CD14-positive monocyte (primary cell): ENCODE measurements at regions not wholly inside any gene's neighbourhood (a gene's known extent, or its start where the extent isn't known, plus 50 kb on each side); places are given as distances from the start of the nearest gene placed in this dataset.

Source experiments
- DNase-seq, 3 donors: peaks; one replicate each; pipeline ENCODE4 v3.0.0-alpha.2; 2011 to 2022
- H2AFZ ChIP-seq: 2 replicates; pipeline ENCODE4 v1.6.0; 2012; ENCODE audit warnings: mild to moderate bottlenecking, low read depth, low read length, inconsistent platforms; ENCODE audit not compliant: insufficient read depth, poor library complexity, severe bottlenecking
- H3K27ac ChIP-seq, 2 donors: 1 replicate in 1 of 2; 2 replicates in 1 of 2; pipeline ENCODE4 v1.5.1; 2012 to 2013; ENCODE audit warnings: low read length in 2 of 2, control low read depth in 1 of 2, inconsistent platforms in 1 of 2, low read depth in 1 of 2, mild to moderate bottlenecking in 1 of 2
- H3K27me3 ChIP-seq, 2 donors: one replicate each; pipeline versions ENCODE4 v1.6.0 to v1.6.1; 2011 to 2013; ENCODE audit warnings: low read length in 2 of 2; ENCODE audit not compliant: control insufficient read depth in 2 of 2, insufficient read depth in 2 of 2
- H3K36me3 ChIP-seq, 2 donors: replicated peaks in 1 of 2; 1 replicate in 1 of 2; 2 replicates in 1 of 2; pipeline versions ENCODE4 v1.5.1 to v1.6.1; 2012 to 2013; ENCODE audit warnings: low read length in 2 of 2, control low read depth in 1 of 2, inconsistent platforms in 1 of 2, mild to moderate bottlenecking in 1 of 2; ENCODE audit not compliant: insufficient read depth in 2 of 2, control insufficient read depth in 1 of 2
- H3K4me1 ChIP-seq, 2 donors: 1 replicate in 1 of 2; 2 replicates in 1 of 2; pipeline versions ENCODE4 v1.5.1 to v1.6.1; 2012 to 2013; ENCODE audit warnings: low read length in 2 of 2, control low read depth in 1 of 2, inconsistent platforms in 1 of 2, mild to moderate bottlenecking in 1 of 2, moderate library complexity in 1 of 2; ENCODE audit not compliant: insufficient read depth in 2 of 2, control insufficient read depth in 1 of 2
- H3K4me2 ChIP-seq: replicated peaks from 2 replicates; pipeline ENCODE3; 2012; ENCODE audit warnings: low read length, moderate library complexity, mild to moderate bottlenecking; ENCODE audit not compliant: poor library complexity, severe bottlenecking; ENCODE audit errors: extremely low read depth
- H3K4me3 ChIP-seq, 3 experiments: fragments of 200-600 bp in 1 of 3; sonication (generic) in 1 of 3; replicated peaks in 1 of 3; 1 replicate in 2 of 3; 2 replicates in 1 of 3; pipeline ENCODE4 v1.5.1; 2011 to 2013; ENCODE audit warnings: low read length in 3 of 3, mild to moderate bottlenecking in 3 of 3, control low read depth in 2 of 3, low read depth in 2 of 3, inconsistent platforms in 1 of 3, moderate library complexity in 1 of 3
- H3K79me2 ChIP-seq: 2 replicates; pipeline ENCODE4 v1.6.0; 2012; ENCODE audit warnings: mild to moderate bottlenecking, control low read depth, inconsistent platforms, low read length, moderate library complexity; ENCODE audit not compliant: insufficient read depth
- H3K9ac ChIP-seq: 2 replicates; pipeline ENCODE4 v1.6.0; 2017; ENCODE audit warnings: low read length, mild to moderate bottlenecking; ENCODE audit not compliant: insufficient read depth, poor library complexity, severe bottlenecking
- H3K9me3 ChIP-seq, 2 donors: replicated peaks in 1 of 2; 1 replicate in 1 of 2; 2 replicates in 1 of 2; pipeline versions ENCODE4 v1.5.1 to v1.6.1; 2012 to 2013; ENCODE audit warnings: low read length in 2 of 2, control low read depth in 1 of 2; ENCODE audit not compliant: control insufficient read depth in 1 of 2, insufficient read depth in 1 of 2
- H4K20me1 ChIP-seq: 2 replicates; pipeline ENCODE4 v1.6.0; 2012; ENCODE audit warnings: mild to moderate bottlenecking, low read length, control low read depth, moderate library complexity; ENCODE audit not compliant: insufficient read depth
- H3K27ac Mint-ChIP-seq, 7 donors: one replicate each; pipeline ENCODE4 v1.8.0; 2020; ENCODE audit warnings: mild to moderate bottlenecking in 7 of 7, mixed read lengths in 7 of 7, moderate library complexity in 6 of 7, inconsistent platforms in 2 of 7
- H3K27me3 Mint-ChIP-seq, 3 donors: one replicate each; pipeline ENCODE4 v1.8.0; 2021 to 2022; ENCODE audit warnings: low read depth in 3 of 3, mild to moderate bottlenecking in 3 of 3, mixed read lengths in 3 of 3, moderate library complexity in 3 of 3, inconsistent platforms in 1 of 3
- H3K36me3 Mint-ChIP-seq, 2 donors: one replicate each; pipeline ENCODE4 v1.8.0; 2020; ENCODE audit warnings: mixed read lengths in 2 of 2, inconsistent platforms in 1 of 2, mild to moderate bottlenecking in 1 of 2
- H3K4me1 Mint-ChIP-seq: one replicate; pipeline ENCODE4 v1.8.0; 2020; ENCODE audit warnings: mild to moderate bottlenecking, mixed read lengths
- H3K4me3 Mint-ChIP-seq, 2 donors: one replicate each; pipeline ENCODE4 v1.8.0; 2020; ENCODE audit warnings: mild to moderate bottlenecking in 2 of 2, mixed read lengths in 2 of 2, moderate library complexity in 1 of 2
- H3K9me3 Mint-ChIP-seq, 7 donors: one replicate each; pipeline ENCODE4 v1.8.0; 2020 to 2022; ENCODE audit warnings: mixed read lengths in 7 of 7, mild to moderate bottlenecking in 6 of 7, moderate library complexity in 6 of 7, inconsistent platforms in 2 of 7
- CTCF ChIP-seq: fragments of 200-600 bp; IDR thresholded peaks from one replicate; pipeline ENCODE4 v1.8.0; 2022; ENCODE audit warnings: antibody characterized with exemption, mild to moderate bottlenecking
- WGBS: methylation state at CpG from one replicate; pipeline ENCODE4 v1.1.5; 2013; ENCODE audit warnings: missing lambda C conversion rate; ENCODE audit not compliant: insufficient coverage; 5-methylcytosine and 5-hydroxymethylcytosine counted together
- intact Hi-C, 2 donors: fragments of 100-400 bp; cut with micrococcal nuclease; formaldehyde crosslinking; loops; one replicate each; pipeline versions ENCODE4 v1.15.0 to v1.15.1; 2023

GRCh38 chr5:40021007-40021406 is 596.2 kb upstream of the DAB2 start:
- H4K20me1 ChIP-seq: no peaks in the 10 kb centered on the region
- intact Hi-C loops: no loop called here
- Mint-ChIP-seq H3K27me3 (peaks cover 0 to 4% (median 0%) of the 10 kb centered on the region in 3 donors), H3K4me3 (no peak overlapping the region), H3K4me1 (peaks cover 30% of the 10 kb centered on the region), H3K9me3 (peaks cover 6 to 18% (median 8%) of the 10 kb centered on the region in 7 donors), H3K27ac (no peak overlapping the region), H3K36me3 (no peaks in the 10 kb centered on the region)
- H3K4me1 ChIP-seq: peaks cover 22 to 33% of the 10 kb centered on the region in 2 donors
- H3K27me3 ChIP-seq: no peaks in the 10 kb centered on the region
- no peak overlapping the region for H3K4me3 ChIP-seq
- H3K9ac ChIP-seq: no peak overlapping the region
- no peak overlapping the region for H3K4me2 ChIP-seq
- no peak overlapping the region for H2AFZ ChIP-seq
- TF ChIP-seq CTCF: no peak
- H3K79me2 ChIP-seq: no peaks in the 10 kb centered on the region
- peaks cover 0 to 16% of the 10 kb centered on the region in 2 donors for H3K9me3 ChIP-seq
- no peaks in the 10 kb centered on the region for H3K36me3 ChIP-seq
- H3K27ac ChIP-seq: no peak overlapping the region
- DNase-seq: no peak
- no CpG with 5 or more reads among the region's 2 CpGs for whole genome bisulfite sequencing

GRCh38 chr5:40017918-40018317 is 593.1 kb upstream of the DAB2 start:
- Histone ChIP-seq H4K20me1 (no peaks in the 10 kb centered on the region), H3K4me3 (no peak overlapping the region), H3K9ac (no peak overlapping the region), H2AFZ (no peak overlapping the region), H3K9me3 (peaks cover 0 to 16% of the 10 kb centered on the region in 2 donors), H3K27me3 (no peaks in the 10 kb centered on the region), H3K79me2 (no peaks in the 10 kb centered on the region), H3K27ac (peak overlapping the region; percentile 25 to 83), H3K4me2 (no peak overlapping the region), H3K36me3 (no peaks in the 10 kb centered on the region), H3K4me1 (peaks cover 16 to 29% of the 10 kb centered on the region in 2 donors)
- Mint-ChIP-seq H3K27ac (peak overlapping the region in 5 of 7 donors; percentile 15 to 78 (median 31)), H3K9me3 (peaks cover 3 to 14% (median 5%) of the 10 kb centered on the region in 7 donors), H3K4me1 (peaks cover 26% of the 10 kb centered on the region), H3K36me3 (no peaks in the 10 kb centered on the region), H3K27me3 (peaks cover 0 to 2% (median 0%) of the 10 kb centered on the region in 3 donors), H3K4me3 (no peak overlapping the region)
- intact Hi-C loops: no loop called here
- DNase-seq: no peak
- TF ChIP-seq CTCF: no peak
- WGBS: 94% methylated on average over 2 of the region's 3 CpGs
